ENCODE measurements at regions not wholly inside any gene's neighbourhood (a gene's known extent, or its start where the extent isn't known, plus 50 kb on each side); places are given as distances from the start of the nearest gene placed in this dataset.

GRCh38 chr4:12324965-12325364 lies 896.3 kb upstream of the HS3ST1 start:
- no peak for DNase-seq (ENCODE audit: low read depth)

GRCh38 chr4:12319765-12320164 lies 891.1 kb upstream of the HS3ST1 start:
- DNase-seq (ENCODE audit: low read depth): no peak

- DNase-seq (ENCODE audit: low read depth): no peak
These were observed 876.2 kb upstream of the HS3ST1 start for GRCh38 chr4:12304905-12305304.

GRCh38 chr4:12296366-12296765 lies 867.7 kb upstream of the HS3ST1 start:
- no peak for DNase-seq (ENCODE audit: low read depth)

GRCh38 chr4:12293906-12294525 lies 865.3 kb upstream of the HS3ST1 start:
- DNase-seq (ENCODE audit: low read depth): no peak

GRCh38 chr4:12286351-12286750 lies 857.7 kb upstream of the HS3ST1 start:
- DNase-seq (ENCODE audit: low read depth): no peak

GRCh38 chr4:12270546-12270945 lies 841.9 kb upstream of the HS3ST1 start:
- no peak for DNase-seq (ENCODE audit: low read depth)

GRCh38 chr4:12265554-12265953 lies 836.9 kb upstream of the HS3ST1 start:
- DNase-seq (ENCODE audit: low read depth): no peak

- no peak for DNase-seq (ENCODE audit: low read depth)
These were observed 831.8 kb upstream of the HS3ST1 start for GRCh38 chr4:12260453-12260852.

GRCh38 chr4:12244973-12245372 lies 816.3 kb upstream of the HS3ST1 start:
- DNase-seq (ENCODE audit: low read depth): no peak

- DNase-seq (ENCODE audit: low read depth): no peak
These were observed 813.7 kb upstream of the HS3ST1 start for GRCh38 chr4:12242354-12242753.

- DNase-seq (ENCODE audit: low read depth): no peak
These were observed 811.4 kb upstream of the HS3ST1 start for GRCh38 chr4:12239897-12240636.

- no peak for DNase-seq (ENCODE audit: low read depth)
These were observed 802.4 kb upstream of the HS3ST1 start for GRCh38 chr4:12231098-12231497.

GRCh38 chr4:12221031-12221430 lies 792.3 kb upstream of the HS3ST1 start:
- no peak for DNase-seq (ENCODE audit: low read depth)

GRCh38 chr4:12211636-12212035 lies 782.9 kb upstream of the HS3ST1 start:
- no peak for DNase-seq (ENCODE audit: low read depth)

GRCh38 chr4:12207396-12207795 lies 778.7 kb upstream of the HS3ST1 start:
- DNase-seq (ENCODE audit: low read depth): no peak

GRCh38 chr4:12206091-12206490 lies 777.4 kb upstream of the HS3ST1 start:
- no peak for DNase-seq (ENCODE audit: low read depth)

- DNase-seq (ENCODE audit: low read depth): no peak
These were observed 775.3 kb upstream of the HS3ST1 start for GRCh38 chr4:12203945-12204344.

- no peak for DNase-seq (ENCODE audit: low read depth)
These were observed 771.5 kb upstream of the HS3ST1 start for GRCh38 chr4:12200226-12200625.

- DNase-seq (ENCODE audit: low read depth): no peak
These were observed 757.8 kb upstream of the HS3ST1 start for GRCh38 chr4:12186526-12186925.

- no peak for DNase-seq (ENCODE audit: low read depth)
These were observed 750.2 kb upstream of the HS3ST1 start for GRCh38 chr4:12178614-12179610.

- DNase-seq (ENCODE audit: low read depth): no peak
These were observed 748.7 kb upstream of the HS3ST1 start for GRCh38 chr4:12177416-12177815.

- no peak for DNase-seq (ENCODE audit: low read depth)
These were observed 744.8 kb upstream of the HS3ST1 start for GRCh38 chr4:12173496-12173895.

Measured in ELR (cell line).